Transverse colon (tissue), 4 donors: ENCODE measurements at regions not wholly inside any gene's neighbourhood (a gene's known extent, or its start where the extent isn't known, plus 50 kb on each side); places are given as distances from the start of the nearest gene placed in this dataset.

ENCODE experiments used
- EP300 ChIP-seq: sonication (generic); formaldehyde crosslinking; IDR thresholded peaks from one replicate; pipeline ENCODE4 v1.6.1; 2017; ENCODE audit warnings: antibody characterized with exemption, low read depth
- POLR2A ChIP-seq: fragments of 450-650 bp; IDR thresholded peaks from one replicate; pipeline ENCODE4 v1.6.1; 2016; ENCODE audit warnings: antibody characterized with exemption, mild to moderate bottlenecking, moderate library complexity
- POLR2AphosphoS5 ChIP-seq, 3 donors: sonication (generic); formaldehyde crosslinking; IDR thresholded peaks; one replicate each; pipeline ENCODE4 v1.6.1; 2016; ENCODE audit warnings: antibody characterized with exemption in 3 of 3
- TF ChIP-seq, protein P1 (sequence below), 5 experiments: fragments of 200-600 bp in 3 of 5; fragments of 450-650 bp in 2 of 5; sonication (generic) in 3 of 5; IDR thresholded peaks; 1 replicate in 2 of 5; 2 replicates in 3 of 5; pipeline ENCODE4 v1.5.1; 2016 to 2017; ENCODE audit warnings: antibody characterized with exemption in 5 of 5, inconsistent platforms in 3 of 5, mild to moderate bottlenecking in 2 of 5, moderate library complexity in 1 of 5

DNA sequence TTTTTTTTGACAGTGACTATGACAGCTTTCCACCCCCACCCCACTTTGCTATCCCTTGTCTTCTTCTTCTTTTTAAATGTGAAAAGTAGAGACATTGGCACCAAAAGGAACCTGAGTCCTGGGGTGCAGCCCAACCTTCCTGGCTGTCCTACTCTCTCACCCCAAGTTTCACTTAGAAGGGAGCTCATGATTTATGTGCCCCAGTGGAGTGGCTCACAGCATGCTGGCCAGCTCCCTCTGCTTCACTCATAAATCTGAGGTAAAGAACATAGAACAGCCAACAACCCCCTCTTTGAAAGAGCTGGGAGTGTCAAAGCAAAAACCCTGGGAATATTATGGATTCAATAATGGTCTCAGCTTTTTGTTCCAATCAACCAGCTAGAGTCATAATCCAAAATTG, 196.3 kb upstream of the DAPK1 start:
- TF ChIP-seq EP300 (no peak), POLR2A (no peak), POLR2AphosphoS5 (IDR thresholded peaks at IDR 0.05) (no peak)
- TF ChIP-seq, protein P1, sequence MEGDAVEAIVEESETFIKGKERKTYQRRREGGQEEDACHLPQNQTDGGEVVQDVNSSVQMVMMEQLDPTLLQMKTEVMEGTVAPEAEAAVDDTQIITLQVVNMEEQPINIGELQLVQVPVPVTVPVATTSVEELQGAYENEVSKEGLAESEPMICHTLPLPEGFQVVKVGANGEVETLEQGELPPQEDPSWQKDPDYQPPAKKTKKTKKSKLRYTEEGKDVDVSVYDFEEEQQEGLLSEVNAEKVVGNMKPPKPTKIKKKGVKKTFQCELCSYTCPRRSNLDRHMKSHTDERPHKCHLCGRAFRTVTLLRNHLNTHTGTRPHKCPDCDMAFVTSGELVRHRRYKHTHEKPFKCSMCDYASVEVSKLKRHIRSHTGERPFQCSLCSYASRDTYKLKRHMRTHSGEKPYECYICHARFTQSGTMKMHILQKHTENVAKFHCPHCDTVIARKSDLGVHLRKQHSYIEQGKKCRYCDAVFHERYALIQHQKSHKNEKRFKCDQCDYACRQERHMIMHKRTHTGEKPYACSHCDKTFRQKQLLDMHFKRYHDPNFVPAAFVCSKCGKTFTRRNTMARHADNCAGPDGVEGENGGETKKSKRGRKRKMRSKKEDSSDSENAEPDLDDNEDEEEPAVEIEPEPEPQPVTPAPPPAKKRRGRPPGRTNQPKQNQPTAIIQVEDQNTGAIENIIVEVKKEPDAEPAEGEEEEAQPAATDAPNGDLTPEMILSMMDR (IDR thresholded peaks at IDR 0.05) = no peak
